Stomach (tissue), 4 donors: ENCODE measurements at regions not wholly inside any gene's neighbourhood (a gene's known extent, or its start where the extent isn't known, plus 50 kb on each side); places are given as distances from the start of the nearest gene placed in this dataset.

Source experiments
- CTCF ChIP-seq, 7 experiments: fragments of 450-650 bp in 4 of 7; fragments of 200-600 bp in 3 of 7; sonication (generic) in 3 of 7; IDR thresholded peaks; one replicate each; pipeline ENCODE4 v1.5.1; 2016 to 2019; ENCODE audit warnings: antibody characterized with exemption in 7 of 7, control low read depth in 2 of 7, mild to moderate bottlenecking in 1 of 7
- EP300 ChIP-seq: sonication (generic); formaldehyde crosslinking; IDR thresholded peaks from one replicate; pipeline ENCODE4 v1.6.1; 2017; ENCODE audit warnings: antibody characterized with exemption
- POLR2AphosphoS5 ChIP-seq, 3 donors: sonication (generic); formaldehyde crosslinking; IDR thresholded peaks; one replicate each; pipeline ENCODE4 v1.6.1; 2016; ENCODE audit warnings: antibody characterized with exemption in 3 of 3

GRCh38 chr2:155997538-155997937 lies 335.0 kb downstream of the NR4A2 start:
- TF ChIP-seq CTCF (IDR thresholded peaks at IDR 0.05) (no peak), POLR2AphosphoS5 (IDR thresholded peaks at IDR 0.05) (no peak), EP300 (no peak)
